NCI-H1092 treated with DMSO at 0.1 percent for 48 hours (cell line): ENCODE measurements at regions not wholly inside any gene's neighbourhood (a gene's known extent, or its start where the extent isn't known, plus 50 kb on each side); places are given as distances from the start of the nearest gene placed in this dataset.
"Not testable (repeated sequence)": the region's sequence is repeated elsewhere in the genome, so short reads cannot be mapped to it uniquely, and the experiment has no call there.

Experiments
- DNase-seq: peaks from one replicate; lab custom pipeline; 2025; lab: John Stamatoyannopoulos, UW

GRCh38 chr5:108588323-108588722 is 159.4 kb upstream of the FER start:
- DNase-seq = no peak

GRCh38 chr5:108587821-108588220 is 159.9 kb upstream of the FER start:
- no peak for DNase-seq

- no peak for DNase-seq
Observed at GRCh38 chr5:108581026-108581425, 166.7 kb upstream of the FER start.

- DNase-seq = no peak
Observed at GRCh38 chr5:108579236-108579635, 168.5 kb upstream of the FER start.

DNA sequence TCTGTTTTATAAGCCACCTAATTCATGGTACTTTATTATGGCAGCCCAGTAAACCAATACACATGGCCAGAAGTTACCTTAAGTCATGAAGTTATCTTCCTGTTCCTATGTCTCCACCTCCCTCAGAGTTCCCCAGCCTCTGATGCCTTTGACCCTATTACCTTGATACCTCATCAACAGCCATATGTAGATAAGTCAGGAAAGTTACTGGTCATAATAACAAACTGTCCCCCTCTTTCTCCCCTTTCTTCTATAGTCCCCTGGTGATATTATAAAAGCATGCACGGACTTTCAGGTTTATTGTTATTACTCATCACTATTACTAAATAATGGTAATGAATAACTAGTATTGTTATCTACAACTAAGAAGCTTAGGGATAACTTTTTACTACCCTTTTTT is 168.9 kb upstream of the FER start:
- DNase-seq = no peak

GRCh38 chr5:108567429-108567828 is 180.3 kb upstream of the FER start:
- DNase-seq = no peak

- no peak for DNase-seq
Observed at GRCh38 chr5:108564441-108564840, 182.5 kb upstream of the FBXL17 start.

GRCh38 chr5:108562205-108562454 is 180.2 kb upstream of the FBXL17 start:
- DNase-seq = no peak

GRCh38 chr5:108561416-108562204 is 179.7 kb upstream of the FBXL17 start:
- DNase-seq = no peak

- no peak for DNase-seq
Observed at GRCh38 chr5:108560581-108560980, 178.7 kb upstream of the FBXL17 start.

DNA sequence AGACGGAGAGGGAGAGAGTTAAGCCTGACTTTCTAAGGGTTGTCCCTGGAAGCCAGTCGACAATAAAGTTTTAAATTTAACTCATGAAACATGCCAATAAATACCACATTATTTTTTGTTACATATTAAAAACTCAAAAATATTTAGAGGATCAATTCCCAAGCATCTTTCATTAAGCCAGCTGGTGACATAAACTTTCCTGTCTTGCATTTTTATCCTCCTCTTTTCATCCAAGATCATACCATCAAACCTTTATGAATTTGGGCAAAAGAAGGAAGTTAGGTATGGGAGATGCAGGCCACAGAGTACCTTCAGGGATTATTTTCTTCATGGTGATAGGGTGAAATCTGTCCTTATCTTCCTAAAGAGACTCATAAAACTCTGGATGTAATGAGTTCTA is 178.3 kb upstream of the FBXL17 start:
- DNase-seq = no peak

GRCh38 chr5:108558840-108559239 is 176.9 kb upstream of the FBXL17 start:
- not testable (repeated sequence) for DNase-seq

DNA sequence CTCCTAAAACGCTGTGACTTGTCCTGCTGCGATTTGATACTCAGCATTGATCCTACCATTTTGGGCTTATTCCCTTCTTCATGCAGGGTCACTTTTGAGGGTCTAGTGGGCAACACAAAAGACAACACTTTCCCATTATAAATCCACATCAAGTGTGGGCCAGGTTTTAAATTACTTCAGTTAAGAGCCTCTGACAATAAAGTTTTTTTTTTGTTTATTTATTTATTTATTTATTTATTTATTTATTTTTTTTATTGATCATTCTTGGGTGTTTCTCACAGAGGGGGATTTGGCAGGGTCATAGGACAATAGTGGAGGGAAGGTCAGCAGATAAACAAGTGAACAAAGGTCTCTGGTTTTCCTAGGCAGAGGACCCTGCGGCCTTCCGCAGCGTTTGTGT is 176.2 kb upstream of the FBXL17 start:
- DNase-seq = not testable (repeated sequence)

DNA sequence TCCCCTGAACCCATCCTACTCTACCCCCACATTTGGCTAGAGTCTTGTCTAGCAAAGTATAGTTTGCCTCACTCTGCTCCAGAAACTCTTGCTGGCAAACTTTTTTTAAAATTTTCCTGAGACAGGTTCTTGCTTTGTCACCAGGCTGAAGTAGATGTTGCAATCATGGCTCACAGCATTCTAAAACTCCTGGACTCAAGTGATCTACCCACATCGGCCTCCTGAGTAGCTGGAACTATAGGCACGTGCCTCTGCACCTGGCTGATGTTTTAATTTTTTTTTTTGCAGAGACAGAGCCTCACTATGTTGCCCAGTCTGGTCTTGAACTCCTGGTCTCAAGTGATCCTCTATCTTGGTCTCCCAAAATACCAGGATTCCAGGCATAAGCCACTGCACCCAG is 175.8 kb upstream of the FBXL17 start:
- no peak for DNase-seq

- DNase-seq = no peak
Observed at GRCh38 chr5:108556441-108557145, 174.7 kb upstream of the FBXL17 start.

GRCh38 chr5:108548684-108549596 is 167.0 kb upstream of the FBXL17 start:
- no peak for DNase-seq

GRCh38 chr5:108546939-108547338 is 165.0 kb upstream of the FBXL17 start:
- DNase-seq = no peak

GRCh38 chr5:108545301-108545700 is 163.4 kb upstream of the FBXL17 start:
- no peak for DNase-seq

DNA sequence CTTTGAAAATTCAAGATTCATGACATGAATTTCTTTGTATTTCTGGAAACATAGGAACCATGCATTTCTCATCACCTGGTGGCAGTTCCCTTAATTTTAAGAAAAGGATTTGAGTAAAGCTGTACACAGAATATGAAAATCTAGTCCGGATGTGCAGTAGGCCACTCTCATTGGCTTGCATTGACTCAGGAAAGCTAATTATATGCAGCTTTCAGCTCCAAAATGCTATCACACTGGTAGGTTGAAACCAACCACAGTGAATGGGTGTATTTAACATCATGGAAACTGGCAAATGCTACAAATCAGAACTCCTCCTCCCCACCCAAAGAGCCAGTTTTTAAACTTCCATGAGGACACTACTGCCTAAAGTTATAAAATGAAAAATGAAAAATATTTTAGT is 161.6 kb upstream of the FBXL17 start:
- no peak for DNase-seq

DNA sequence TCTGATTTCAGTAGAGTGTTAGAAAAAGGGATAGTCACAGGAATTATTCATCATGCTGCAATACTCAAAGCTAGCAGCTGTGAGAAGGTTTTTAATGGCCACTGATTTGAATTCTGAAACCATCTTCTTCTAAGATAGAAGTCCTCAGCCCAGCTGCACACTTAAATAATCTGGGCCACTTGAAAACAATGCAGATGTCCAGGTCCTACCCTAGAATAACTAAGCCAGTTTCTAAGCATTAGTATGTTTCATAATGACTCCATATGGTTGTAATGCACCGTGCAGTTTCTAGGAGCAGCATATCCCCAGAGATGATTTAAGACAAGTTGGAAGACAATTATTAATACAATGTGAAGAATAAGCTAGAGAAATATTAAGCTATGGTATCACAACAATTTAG is 159.9 kb upstream of the FBXL17 start:
- no peak for DNase-seq

- DNase-seq = no peak
Observed at GRCh38 chr5:108536321-108536720, 154.4 kb upstream of the FBXL17 start.

DNA sequence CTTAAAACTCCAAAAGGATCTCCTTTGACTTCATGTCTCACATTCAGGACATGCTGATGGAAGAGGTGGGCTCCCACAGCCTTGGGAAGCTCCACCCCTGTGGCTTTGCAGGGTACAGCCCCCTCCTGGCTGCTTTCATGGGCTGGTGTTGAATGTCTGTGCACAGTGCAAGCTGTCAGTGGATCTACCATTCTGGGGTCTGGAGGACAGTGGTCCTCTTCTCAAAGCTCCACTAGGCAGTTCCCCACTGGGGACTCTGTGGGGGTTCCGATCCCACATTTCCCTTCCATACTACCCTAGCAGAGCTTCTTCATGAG is 150.2 kb upstream of the FBXL17 start:
- DNase-seq = not testable (repeated sequence)
